IPS-NIHi7 (cell line): ENCODE measurements at regions not wholly inside any gene's neighbourhood (a gene's known extent, or its start where the extent isn't known, plus 50 kb on each side); places are given as distances from the start of the nearest gene placed in this dataset.

Experiments
- DNase-seq: peaks from one replicate; pipeline ENCODE4 v3.0.0; 2012; ENCODE audit warnings: mixed read lengths; ENCODE audit errors: extremely low spot score

GRCh38 chr1:30819244-30819571 lies 61.6 kb upstream of the LAPTM5 start:
- no peak for DNase-seq

GRCh38 chr1:30818568-30819243 lies 61.1 kb upstream of the LAPTM5 start:
- no peak for DNase-seq

- no peak for DNase-seq
Measured at GRCh38 chr1:30817548-30817947, 60.0 kb upstream of the LAPTM5 start.

- no peak for DNase-seq
Measured at GRCh38 chr1:30817077-30817438, 59.5 kb upstream of the LAPTM5 start.

DNA sequence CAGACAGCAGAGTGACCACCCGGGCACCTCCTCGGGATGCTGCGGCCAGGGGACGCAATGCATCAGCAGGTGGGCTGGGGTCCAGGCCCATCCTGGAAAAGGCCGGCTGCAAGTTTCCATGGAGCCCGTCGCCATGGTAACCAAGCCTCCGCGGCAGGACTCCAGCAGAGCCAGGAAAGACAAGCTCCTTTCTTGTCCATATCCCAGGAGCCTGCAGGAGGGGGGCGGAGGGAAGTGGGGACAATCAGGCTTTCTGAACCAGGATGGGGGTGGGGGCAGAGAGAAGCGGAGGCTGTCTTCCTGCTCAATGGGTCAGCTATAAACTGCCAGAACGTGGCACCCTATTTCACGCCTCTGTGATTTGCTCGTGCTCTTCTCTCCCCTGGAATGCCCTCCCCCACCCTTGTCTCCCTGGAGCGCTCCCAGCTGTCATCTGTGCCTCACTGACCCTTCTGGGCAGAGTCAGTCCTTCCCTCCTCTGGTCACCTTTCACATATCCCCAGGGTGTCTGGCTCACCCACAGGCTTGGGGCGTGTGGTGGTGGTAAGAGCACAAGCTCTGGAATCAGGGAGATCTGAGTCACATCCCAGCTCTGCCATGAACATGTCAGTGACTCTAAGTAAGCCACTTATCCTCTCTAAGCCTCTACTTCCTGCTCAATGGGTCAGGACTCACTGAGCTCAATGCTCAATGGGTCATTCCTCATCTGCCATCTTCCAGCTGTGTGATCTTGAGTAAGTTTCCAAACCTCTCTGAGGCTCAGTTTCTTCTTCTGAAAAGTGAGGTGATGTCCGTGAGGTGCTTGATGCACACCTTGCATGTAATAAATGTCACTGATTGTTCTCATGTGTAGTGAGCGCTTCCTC lies 58.9 kb upstream of the LAPTM5 start:
- DNase-seq, result peak; percentile 89

GRCh38 chr1:30815556-30815955 lies 58.0 kb upstream of the LAPTM5 start:
- DNase-seq, result no peak

DNA sequence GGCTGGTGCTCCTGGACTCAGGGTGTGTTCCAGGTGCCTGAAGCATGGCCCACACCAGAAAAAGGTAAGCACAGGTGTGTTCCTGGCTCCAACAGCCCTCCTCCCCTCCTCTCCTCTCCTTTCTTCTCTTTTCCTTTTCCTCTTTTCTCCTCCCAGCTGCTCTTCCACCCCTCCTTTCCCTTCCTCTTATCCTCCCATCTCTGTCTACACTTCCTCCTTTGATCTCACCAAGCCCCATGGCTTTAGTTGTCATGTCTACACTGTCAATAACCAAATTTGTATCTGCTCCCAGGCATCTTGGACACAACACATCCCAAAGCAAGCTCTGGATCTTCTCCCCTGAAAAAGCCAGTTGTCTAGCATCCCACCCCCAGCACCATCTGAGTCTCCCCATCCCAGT lies 56.7 kb upstream of the LAPTM5 start:
- DNase-seq, result no peak

GRCh38 chr1:30812076-30812475 lies 54.5 kb upstream of the LAPTM5 start:
- DNase-seq, result no peak

- DNase-seq, result no peak
Measured at GRCh38 chr1:30811187-30811586, 53.6 kb upstream of the LAPTM5 start.

DNA sequence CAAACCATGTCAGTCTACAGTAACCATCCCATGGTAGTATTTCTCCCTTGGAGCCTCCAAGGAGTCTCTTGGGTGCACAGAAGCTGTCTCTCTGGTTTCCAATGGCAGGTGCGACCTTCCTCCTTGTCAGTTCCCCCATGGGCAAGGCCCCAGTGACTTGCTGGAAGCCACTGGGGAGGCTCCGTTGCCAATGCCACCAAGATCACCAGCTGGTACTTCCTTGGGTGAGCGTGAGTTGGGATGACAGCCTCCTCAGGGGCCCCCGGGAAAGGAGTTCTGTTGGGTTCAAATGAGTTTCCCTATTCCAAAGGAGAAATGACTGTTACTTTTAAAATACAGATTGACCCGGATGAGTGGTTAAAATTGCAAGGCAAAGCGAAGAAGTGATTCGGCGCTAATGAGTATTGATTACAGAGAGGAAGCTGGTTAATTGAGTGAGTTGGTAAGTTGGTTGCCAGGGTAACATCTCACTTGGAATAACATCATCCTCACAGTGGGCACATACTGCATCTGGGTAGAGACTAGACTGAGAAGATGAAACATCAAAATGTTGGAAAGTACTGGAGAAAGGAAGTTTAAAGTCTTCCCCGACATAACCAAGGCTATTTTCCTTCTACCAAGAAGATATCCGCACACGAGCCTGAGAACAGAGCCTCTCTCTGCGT lies 53.0 kb upstream of the LAPTM5 start:
- no peak for DNase-seq

GRCh38 chr1:30809514-30810263 lies 52.1 kb upstream of the LAPTM5 start:
- DNase-seq, result peak; percentile 45

GRCh38 chr1:30808067-30808662 lies 50.6 kb upstream of the LAPTM5 start:
- no peak for DNase-seq

DNA sequence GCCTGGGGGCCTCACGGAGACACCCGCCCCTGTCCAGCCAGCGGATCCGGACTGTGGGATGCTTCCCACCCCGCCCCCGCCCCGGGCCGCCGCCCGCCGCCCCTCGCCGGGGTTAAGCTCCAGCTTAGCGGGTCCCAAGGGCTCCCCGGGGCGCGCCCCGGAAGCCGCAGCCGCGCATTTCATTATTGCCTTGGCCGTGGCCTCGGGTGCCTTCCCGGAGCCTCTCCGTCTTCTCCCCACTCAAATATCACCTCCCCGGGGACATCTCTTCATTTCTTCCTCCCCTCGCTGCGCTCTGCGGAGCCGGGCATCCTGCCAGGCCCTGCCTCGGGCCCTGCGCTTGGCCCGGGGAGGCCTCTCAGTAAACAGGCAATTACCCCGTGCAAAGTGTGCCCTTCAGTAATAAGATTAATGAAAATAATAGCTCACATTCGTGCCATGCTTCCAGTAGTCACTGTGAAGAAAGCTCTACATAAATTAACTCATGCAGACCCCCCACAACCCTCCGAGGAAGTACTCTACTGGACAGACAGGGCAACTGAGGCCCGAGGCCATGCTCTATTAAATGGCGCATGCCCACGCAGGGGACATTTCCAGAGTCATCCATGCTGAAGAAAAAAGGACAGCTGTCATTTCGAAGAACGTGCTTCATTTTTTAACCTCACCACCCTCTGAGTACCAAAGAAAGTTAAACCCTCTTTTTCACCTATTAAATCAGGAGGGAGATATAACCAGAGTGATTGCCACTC lies 49.9 kb upstream of the LAPTM5 start:
- no peak for DNase-seq
